GM12873 (cell line): ENCODE measurements at regions not wholly inside any gene's neighbourhood (a gene's known extent, or its start where the extent isn't known, plus 50 kb on each side); places are given as distances from the start of the nearest gene placed in this dataset.

Experiments
- TF ChIP-seq, protein P1 (sequence below): IDR thresholded peaks from 2 replicates; pipeline ENCODE4 v1.5.1; 2012; ENCODE audit warnings: low read depth, mild to moderate bottlenecking, moderate library complexity, low read length, control low read depth; ENCODE audit not compliant: insufficient read depth; ENCODE audit errors: missing control alignments

DNA sequence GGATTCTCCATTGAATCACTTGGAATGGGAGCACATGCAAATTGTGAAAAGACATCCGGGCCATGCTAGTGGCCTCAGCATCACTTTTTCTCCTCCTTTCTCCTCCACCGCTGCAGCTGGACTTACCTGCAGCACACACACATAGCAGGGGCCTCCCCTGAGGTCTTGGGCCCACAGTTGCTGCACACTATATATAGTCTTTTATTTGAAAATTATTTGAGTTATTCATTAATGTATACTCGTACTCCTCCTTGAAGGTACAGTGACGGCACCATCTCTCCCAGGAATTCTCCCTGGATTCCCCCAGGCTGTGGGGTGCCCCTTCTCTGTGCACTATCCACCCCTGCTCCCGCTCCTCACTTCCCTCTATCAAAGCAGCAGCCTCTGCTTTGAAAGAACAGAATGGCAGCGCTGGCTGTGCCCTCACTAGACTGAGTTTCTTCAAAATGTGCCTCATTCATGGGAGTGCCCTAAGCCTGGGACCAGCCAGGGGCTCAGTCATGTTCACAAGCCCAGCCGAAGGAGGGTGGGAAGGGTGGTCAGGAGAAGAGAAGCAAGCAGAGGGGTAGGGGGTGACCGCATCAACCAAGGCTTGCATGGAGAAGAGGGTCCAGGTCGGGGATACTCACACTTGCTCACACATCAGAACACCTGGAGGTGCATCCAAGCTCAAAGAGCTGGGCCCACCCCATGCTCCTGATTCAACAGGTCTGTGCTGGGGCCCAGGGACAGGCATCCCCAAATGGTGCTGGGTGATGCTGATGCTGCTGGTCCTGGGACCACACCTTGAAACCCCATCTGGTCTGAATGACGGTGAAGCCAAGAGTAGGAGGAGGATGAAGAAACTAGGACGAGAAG is 156.2 kb upstream of the ZMIZ1 start:
- TF ChIP-seq, protein P1, sequence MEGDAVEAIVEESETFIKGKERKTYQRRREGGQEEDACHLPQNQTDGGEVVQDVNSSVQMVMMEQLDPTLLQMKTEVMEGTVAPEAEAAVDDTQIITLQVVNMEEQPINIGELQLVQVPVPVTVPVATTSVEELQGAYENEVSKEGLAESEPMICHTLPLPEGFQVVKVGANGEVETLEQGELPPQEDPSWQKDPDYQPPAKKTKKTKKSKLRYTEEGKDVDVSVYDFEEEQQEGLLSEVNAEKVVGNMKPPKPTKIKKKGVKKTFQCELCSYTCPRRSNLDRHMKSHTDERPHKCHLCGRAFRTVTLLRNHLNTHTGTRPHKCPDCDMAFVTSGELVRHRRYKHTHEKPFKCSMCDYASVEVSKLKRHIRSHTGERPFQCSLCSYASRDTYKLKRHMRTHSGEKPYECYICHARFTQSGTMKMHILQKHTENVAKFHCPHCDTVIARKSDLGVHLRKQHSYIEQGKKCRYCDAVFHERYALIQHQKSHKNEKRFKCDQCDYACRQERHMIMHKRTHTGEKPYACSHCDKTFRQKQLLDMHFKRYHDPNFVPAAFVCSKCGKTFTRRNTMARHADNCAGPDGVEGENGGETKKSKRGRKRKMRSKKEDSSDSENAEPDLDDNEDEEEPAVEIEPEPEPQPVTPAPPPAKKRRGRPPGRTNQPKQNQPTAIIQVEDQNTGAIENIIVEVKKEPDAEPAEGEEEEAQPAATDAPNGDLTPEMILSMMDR: no peak

DNA sequence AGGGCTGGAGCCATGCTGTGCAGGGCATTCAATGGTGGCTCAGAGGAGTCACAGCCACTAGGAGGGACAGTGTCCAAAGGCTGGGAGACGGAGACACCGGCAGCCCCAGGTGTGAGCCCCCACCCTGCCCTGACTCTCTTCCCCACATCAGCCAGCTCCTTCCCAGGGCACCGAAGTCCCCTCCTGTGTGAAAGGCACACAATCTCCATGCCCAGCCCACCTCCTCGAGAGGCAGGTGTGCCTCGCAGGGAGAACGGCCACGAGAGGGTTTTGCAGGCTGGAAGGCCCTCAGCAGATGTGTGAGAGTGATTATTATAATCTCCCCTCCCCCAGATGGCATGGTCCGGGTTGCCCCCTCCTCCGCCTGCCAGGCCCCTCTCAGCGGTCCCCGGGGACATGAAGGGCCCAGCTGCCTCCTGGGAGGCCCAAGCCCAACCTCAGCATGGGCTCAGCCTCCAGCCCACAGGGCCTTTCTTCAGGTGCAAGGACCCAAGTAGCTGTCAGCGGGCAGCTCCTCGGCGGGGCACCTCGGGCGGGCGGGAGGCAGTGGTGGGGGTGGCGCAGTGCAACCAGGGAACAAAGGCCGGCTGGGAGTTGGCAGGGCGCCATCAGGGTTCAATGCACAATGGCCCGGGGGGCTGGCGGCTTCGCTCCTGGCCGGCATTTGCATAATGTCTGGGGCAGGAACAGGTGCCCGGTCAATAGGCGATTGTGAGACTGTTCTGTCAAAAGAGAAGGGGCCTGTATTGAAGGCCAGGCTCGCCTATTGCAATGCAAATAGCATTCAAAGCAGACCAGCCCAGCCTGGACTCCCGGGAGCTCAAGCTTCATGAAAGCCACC is 155.3 kb upstream of the ZMIZ1 start:
- TF ChIP-seq, protein P1: no peak

DNA sequence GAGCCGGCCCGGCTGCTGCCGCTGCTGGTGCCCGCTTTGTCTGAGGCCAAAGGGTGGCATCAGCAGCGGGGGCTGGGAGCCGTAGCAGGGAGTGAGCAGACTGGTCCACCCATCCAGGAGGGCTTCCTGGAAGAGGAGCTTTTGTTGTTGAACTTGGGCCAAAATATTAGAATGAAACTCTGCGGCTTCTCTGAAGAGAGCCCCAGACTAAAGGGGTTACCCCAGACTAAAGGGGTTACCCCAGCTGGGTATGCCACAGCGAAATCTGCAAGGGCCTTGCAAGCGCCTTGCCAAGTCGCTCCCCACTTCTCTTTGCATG is 154.7 kb upstream of the ZMIZ1 start:
- TF ChIP-seq, protein P1: no peak

DNA sequence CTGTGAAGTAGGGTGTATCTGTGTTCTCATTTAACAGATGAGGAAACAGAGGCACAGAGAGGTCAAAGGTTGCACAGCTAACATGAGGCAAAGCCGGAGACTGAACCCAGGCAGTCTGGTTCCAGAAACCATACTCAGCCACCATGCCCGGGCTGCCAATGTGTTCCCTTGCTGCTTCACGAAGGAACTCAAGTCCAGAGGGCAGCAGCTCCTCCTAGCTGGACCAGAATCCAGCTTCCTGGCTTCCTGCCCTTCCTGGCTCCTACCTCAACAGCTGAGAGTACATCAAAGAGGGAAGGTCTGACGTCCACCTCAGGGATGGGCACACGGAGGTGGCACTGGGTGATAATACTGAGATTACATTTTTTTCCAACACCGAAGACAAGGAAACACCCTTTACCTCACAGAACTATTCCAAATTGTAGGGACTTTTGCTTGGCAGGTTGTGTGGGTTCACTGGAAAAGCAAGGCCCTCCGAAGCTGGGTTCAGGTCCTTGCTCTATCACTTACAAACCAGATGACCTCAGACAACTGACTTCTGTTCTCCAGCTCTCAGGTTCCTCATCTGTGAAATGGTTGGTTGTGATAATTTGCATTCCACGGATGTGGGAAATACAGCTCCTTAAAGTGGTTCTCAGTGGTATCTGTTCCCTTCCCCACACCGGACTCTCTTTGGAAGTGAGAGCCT is 154.1 kb upstream of the ZMIZ1 start:
- TF ChIP-seq, protein P1: no peak

DNA sequence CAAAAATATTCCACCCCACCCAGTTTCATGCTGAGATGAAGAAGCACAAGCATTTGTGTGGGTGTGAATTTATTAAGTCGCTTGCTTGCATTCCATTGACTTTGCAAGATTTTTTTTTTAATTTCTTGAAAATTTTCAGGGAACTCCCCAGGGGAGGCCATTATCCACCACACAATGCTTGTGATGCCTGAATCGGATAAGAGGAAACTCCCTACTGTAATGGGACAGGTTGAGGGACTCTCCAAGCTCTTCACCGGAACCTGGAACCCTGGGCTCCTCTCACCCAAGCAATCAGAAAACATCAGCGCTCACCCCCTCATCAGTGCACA is 153.6 kb upstream of the ZMIZ1 start:
- TF ChIP-seq, protein P1: no peak

DNA sequence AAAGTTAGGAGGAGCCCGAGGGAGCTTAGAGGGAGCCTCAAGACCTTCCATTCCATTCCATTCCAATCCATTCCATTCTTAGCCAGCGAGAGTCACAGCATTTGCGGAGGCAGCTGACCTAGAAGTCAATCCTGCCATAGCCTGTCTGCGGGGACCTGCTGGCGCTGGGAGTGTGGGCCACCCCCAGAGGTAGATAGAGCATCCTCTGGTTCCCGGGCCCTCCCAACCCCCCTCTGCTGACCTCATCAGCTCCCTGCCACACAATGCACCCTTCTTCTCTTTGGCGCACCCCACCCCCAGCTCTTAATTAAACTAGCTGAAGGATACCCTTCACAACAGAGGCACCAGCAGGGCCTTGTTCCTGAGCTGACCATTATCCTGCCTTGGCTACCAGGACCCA is 152.5 kb upstream of the ZMIZ1 start:
- TF ChIP-seq, protein P1: no peak

DNA sequence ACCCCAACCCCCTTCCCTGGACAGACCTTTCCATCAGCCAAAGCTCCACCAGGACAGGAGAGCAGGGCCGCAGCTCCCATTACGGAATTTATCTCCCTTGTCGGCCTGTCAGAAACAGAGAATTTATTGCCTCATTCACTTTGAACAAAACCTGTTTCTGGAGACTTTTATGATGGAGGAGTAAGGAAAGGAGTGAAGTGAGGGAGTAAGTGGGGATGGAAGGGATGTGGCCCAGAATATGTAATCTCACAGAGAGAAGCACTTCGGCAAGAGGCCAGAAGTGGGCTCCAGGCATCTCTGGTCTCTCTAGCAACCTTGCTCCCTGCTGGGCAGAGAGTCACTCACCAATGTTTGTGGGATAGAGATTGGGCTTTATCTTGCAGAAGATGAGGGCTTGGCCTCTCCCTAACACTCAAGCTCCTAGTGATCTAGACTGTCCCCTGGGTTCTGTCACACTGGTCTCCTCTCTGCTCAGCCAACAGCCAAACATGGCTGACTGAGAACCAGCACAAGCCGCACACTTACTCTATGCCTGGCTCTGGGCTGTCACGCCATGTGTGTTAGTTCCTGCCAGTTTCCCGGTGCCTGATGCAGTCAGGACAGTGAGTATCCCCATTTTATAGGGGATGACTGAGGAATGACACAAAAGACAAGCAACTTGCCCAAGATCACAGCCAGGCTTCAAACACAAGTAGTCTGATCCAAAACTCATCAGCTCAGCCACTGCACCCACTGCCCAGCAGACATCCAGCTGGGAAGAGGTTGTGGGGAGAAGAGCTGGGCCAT is 149.4 kb upstream of the ZMIZ1 start:
- TF ChIP-seq, protein P1: no peak
